Stimulated activated naive B cell treated with anti-CD40 and anti-IgM and Interleukin-4, amounts not matched to agents 10 μg/mL and 1 μg/mL and 100 μg/mL, for 72 hours (primary cell): ENCODE measurements at regions not wholly inside any gene's neighbourhood (a gene's known extent, or its start where the extent isn't known, plus 50 kb on each side); places are given as distances from the start of the nearest gene placed in this dataset.

ENCODE experiments used
- ATAC-seq, 2 donors: fragments of 150-1000 bp; cut with Tn5 transposase; replicated peaks; 2 replicates each; pipeline ENCODE4 v1.10.0; 2021; ENCODE audit warnings: moderate library complexity in 1 of 2
- DNase-seq: peaks from one replicate; pipeline ENCODE4 v3.0.0; 2021
- H3K27ac Mint-ChIP-seq: one replicate; pipeline ENCODE4 v1.8.0; 2022; ENCODE audit warnings: mild to moderate bottlenecking, mixed read lengths
- H3K27me3 Mint-ChIP-seq, 2 donors: one replicate each; pipeline ENCODE4 v1.8.0; 2022; ENCODE audit warnings: mixed read lengths in 2 of 2
- H3K36me3 Mint-ChIP-seq, 2 donors: one replicate each; pipeline ENCODE4 v1.8.0; 2022; ENCODE audit warnings: mixed read lengths in 2 of 2, mild to moderate bottlenecking in 1 of 2
- H3K4me1 Mint-ChIP-seq, 2 donors: one replicate each; pipeline ENCODE4 v1.8.0; 2022; ENCODE audit warnings: mixed read lengths in 2 of 2, mild to moderate bottlenecking in 1 of 2
- H3K4me3 Mint-ChIP-seq, 2 donors: one replicate each; pipeline ENCODE4 v1.8.0; 2022; ENCODE audit warnings: mild to moderate bottlenecking in 2 of 2, mixed read lengths in 2 of 2, moderate library complexity in 1 of 2
- H3K9me3 Mint-ChIP-seq, 2 donors: one replicate each; pipeline ENCODE4 v1.8.0; 2022; ENCODE audit warnings: mixed read lengths in 2 of 2, mild to moderate bottlenecking in 1 of 2

- H3K9me3 Mint-ChIP-seq, result peaks cover 15 to 21% of the 10 kb centered on the region in 2 donors
- peaks cover 0 to 6% of the 10 kb centered on the region in 2 donors for H3K36me3 Mint-ChIP-seq
- H3K4me3 Mint-ChIP-seq, result no peak overlapping the region
- H3K27me3 Mint-ChIP-seq, result peaks cover 0 to 3% of the 10 kb centered on the region in 2 donors
- no peaks in the 10 kb centered on the region for H3K4me1 Mint-ChIP-seq
- ATAC-seq (no peak), DNase-seq (no peak)
- no peak overlapping the region for H3K27ac Mint-ChIP-seq
Measured at GRCh38 chr5:125162714-125163113, 416.3 kb upstream of the ZNF608 start.

- H3K27me3 Mint-ChIP-seq, result peaks cover 0 to 3% of the 10 kb centered on the region in 2 donors
- peaks cover 3 to 9% of the 10 kb centered on the region in 2 donors for H3K9me3 Mint-ChIP-seq
- no peak for DNase-seq
- H3K27ac Mint-ChIP-seq, result no peak overlapping the region
- no peaks in the 10 kb centered on the region for H3K36me3 Mint-ChIP-seq
- no peak for ATAC-seq
- H3K4me1 Mint-ChIP-seq, result no peaks in the 10 kb centered on the region
- no peak overlapping the region for H3K4me3 Mint-ChIP-seq
Measured at GRCh38 chr5:125169396-125169795, 423.0 kb upstream of the ZNF608 start.

GRCh38 chr5:125171641-125172040 lies 425.2 kb upstream of the ZNF608 start:
- no peak for ATAC-seq

DNA sequence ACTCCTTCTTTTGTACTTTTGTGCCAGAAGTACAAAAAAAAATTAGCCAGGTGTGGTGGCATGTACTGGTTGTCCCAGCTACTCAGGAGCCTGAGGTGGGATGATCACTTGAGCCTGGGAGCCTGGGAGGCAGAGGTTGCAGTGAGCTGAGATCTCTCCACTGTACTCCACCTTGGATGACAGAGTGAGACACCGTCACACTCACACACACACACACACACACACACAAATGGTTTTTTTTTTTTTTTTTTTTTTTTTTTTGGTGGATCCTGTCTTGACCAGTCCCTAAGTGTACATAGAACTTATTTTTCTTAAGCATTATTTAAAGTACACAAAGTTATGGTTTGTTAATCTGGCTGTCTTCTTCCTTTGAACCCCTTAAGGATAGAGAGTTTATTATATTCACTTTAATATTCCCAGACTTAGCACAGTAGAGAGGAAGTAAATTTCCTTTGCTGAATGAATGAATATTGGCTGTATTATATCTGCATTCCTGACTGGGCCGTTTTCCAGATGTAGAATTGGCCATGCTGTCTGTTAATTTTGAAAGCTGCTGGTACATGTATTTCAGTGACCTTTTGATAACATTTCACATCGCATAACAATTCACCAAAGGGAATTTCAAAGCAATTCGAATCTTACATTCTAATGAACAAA lies 429.0 kb upstream of the ZNF608 start:
- H3K9me3 Mint-ChIP-seq, result peaks cover 5 to 7% of the 10 kb centered on the region in 2 donors
- no peak overlapping the region for H3K4me3 Mint-ChIP-seq
- DNase-seq (no peak), ATAC-seq (no peak)
- H3K4me1 Mint-ChIP-seq, result no peaks in the 10 kb centered on the region
- no peaks in the 10 kb centered on the region for H3K27me3 Mint-ChIP-seq
- no peak overlapping the region for H3K27ac Mint-ChIP-seq
- H3K36me3 Mint-ChIP-seq, result peaks cover 5 to 6% of the 10 kb centered on the region in 2 donors

More at GRCh38 chr5:125171641-125172040, 425.2 kb upstream of the ZNF608 start:
- H3K4me1 Mint-ChIP-seq, result no peaks in the 10 kb centered on the region
- H3K4me3 Mint-ChIP-seq, result no peak overlapping the region
- H3K9me3 Mint-ChIP-seq, result peaks cover 0 to 3% of the 10 kb centered on the region in 2 donors
- H3K36me3 Mint-ChIP-seq, result no peaks in the 10 kb centered on the region
- DNase-seq, result no peak
- no peaks in the 10 kb centered on the region for H3K27me3 Mint-ChIP-seq
- H3K27ac Mint-ChIP-seq, result no peak overlapping the region

DNA sequence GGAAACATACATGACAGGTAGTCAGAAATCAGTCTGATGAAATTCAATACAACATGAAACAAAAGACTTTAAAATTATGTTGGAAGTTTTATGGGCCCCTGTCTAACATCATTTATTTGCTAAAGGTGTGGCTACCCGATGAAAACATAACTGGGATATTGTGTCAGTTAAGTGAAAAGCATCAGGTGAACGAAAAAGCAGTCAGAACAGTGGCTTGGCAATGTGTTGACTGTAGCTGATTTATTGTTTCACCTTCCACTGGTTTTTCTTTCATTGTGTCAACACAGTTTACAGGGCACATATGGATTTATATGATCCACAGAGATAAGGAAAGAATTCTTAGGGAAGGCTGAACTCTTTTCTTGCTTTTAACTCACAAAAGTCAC lies 429.6 kb upstream of the ZNF608 start:
- no peak overlapping the region for H3K27ac Mint-ChIP-seq
- DNase-seq (no peak), ATAC-seq (no peak)
- H3K27me3 Mint-ChIP-seq, result no peaks in the 10 kb centered on the region
- H3K9me3 Mint-ChIP-seq, result peaks cover 5 to 7% of the 10 kb centered on the region in 2 donors
- H3K4me1 Mint-ChIP-seq, result no peaks in the 10 kb centered on the region
- H3K36me3 Mint-ChIP-seq, result peaks cover 5 to 6% of the 10 kb centered on the region in 2 donors
- no peak overlapping the region for H3K4me3 Mint-ChIP-seq

GRCh38 chr5:125177340-125177739 lies 430.9 kb upstream of the ZNF608 start:
- peaks cover 5 to 7% of the 10 kb centered on the region in 2 donors for H3K9me3 Mint-ChIP-seq
- H3K4me3 Mint-ChIP-seq, result no peak overlapping the region
- H3K36me3 Mint-ChIP-seq, result peaks cover 5 to 6% of the 10 kb centered on the region in 2 donors
- H3K4me1 Mint-ChIP-seq, result no peaks in the 10 kb centered on the region
- no peaks in the 10 kb centered on the region for H3K27me3 Mint-ChIP-seq
- no peak overlapping the region for H3K27ac Mint-ChIP-seq
- DNase-seq (no peak), ATAC-seq (no peak)

DNA sequence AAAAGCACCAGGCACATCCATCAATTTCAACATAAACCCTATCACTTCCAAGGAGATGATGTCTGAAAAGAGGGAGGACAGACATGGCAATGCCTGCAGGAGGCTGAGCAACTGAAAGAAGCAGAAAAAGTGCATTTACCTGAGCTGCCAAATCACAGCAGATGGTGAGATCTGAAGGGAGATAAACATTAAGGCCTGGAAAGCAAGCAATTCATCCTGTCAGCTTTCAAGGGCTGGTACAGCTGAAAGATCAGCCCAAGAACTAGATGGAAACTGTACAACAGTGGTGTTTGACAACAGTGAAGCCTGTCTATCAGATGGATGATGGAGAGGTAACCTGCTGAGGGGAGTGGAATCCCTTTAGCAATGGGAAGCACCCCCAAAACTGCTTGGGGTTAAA lies 433.2 kb upstream of the ZNF608 start:
- no peaks in the 10 kb centered on the region for H3K4me1 Mint-ChIP-seq
- ATAC-seq, result no peak
- H3K9me3 Mint-ChIP-seq, result peaks cover 5 to 7% of the 10 kb centered on the region in 2 donors

DNA sequence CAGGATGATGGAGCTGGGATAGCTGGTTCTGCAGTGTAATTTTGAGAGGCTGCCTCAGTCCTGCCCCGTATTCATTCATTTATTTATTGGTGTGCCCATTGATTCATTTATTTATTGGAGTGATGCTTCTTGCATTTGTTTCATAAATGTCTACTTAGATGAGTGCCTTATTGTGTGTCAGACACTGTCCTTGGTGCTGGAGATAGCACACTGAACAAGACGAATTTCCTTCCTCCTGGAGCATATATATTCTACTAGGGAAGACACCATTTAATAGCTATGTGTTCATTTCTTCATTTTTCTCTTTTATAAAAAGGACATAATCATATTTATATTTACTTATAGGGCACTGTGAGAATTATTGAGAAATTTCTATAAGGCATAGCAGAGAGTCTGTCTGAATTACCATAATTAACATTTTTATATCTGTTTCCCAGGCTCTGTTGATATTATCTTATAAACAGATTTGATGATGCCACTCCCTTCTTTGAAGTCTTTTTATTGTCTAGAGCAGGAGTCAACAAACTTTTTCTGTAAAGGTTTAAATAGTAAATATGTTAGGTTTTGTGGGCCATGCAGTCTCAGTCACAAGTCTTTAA lies 433.9 kb upstream of the ZNF608 start:
- DNase-seq, result no peak
- Mint-ChIP-seq H3K9me3 (peaks cover 5 to 7% of the 10 kb centered on the region in 2 donors), H3K36me3 (peaks cover 5 to 6% of the 10 kb centered on the region in 2 donors), H3K27me3 (no peaks in the 10 kb centered on the region), H3K4me3 (no peak overlapping the region), H3K27ac (no peak overlapping the region), H3K4me1 (no peaks in the 10 kb centered on the region)
- no peak for ATAC-seq

More for the DNA sequence above, 433.2 kb upstream of the ZNF608 start:
- H3K27me3 Mint-ChIP-seq, result no peaks in the 10 kb centered on the region
- no peak for DNase-seq
- H3K27ac Mint-ChIP-seq, result no peak overlapping the region
- peaks cover 5 to 6% of the 10 kb centered on the region in 2 donors for H3K36me3 Mint-ChIP-seq
- no peak overlapping the region for H3K4me3 Mint-ChIP-seq

- ATAC-seq (no peak), DNase-seq (no peak)
- Mint-ChIP-seq H3K27ac (no peak overlapping the region), H3K27me3 (no peaks in the 10 kb centered on the region), H3K4me1 (no peaks in the 10 kb centered on the region), H3K36me3 (peaks cover 5 to 6% of the 10 kb centered on the region in 2 donors), H3K9me3 (peaks cover 5 to 7% of the 10 kb centered on the region in 2 donors), H3K4me3 (no peak overlapping the region)
Measured at GRCh38 chr5:125181159-125181558, 434.7 kb upstream of the ZNF608 start.

DNA sequence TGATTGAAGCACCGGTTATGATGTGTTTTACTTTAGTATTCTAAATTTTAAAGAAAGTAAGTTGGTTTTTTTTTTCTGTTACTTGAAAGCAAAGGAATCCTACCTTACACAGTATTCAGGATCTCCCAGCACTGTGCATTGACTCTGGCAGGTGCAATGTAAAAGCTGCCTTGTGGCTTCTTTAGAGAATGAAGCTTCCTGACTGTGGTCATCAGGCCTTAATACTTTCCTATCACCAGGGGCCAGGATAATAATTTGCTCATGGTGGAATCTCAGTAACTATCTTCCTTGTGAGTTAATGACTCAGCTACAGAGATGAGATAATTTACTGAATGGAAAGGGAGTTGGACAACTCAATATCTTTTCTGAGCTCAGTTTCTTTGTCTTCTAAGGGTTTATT lies 435.5 kb upstream of the ZNF608 start:
- Mint-ChIP-seq H3K4me3 (no peak overlapping the region), H3K27ac (no peak overlapping the region), H3K36me3 (peaks cover 5 to 6% of the 10 kb centered on the region in 2 donors), H3K27me3 (no peaks in the 10 kb centered on the region), H3K9me3 (peaks cover 5 to 7% of the 10 kb centered on the region in 2 donors), H3K4me1 (no peaks in the 10 kb centered on the region)
- DNase-seq, result no peak
- no peak for ATAC-seq

- Mint-ChIP-seq H3K27me3 (peaks cover 0 to 3% of the 10 kb centered on the region in 2 donors), H3K9me3 (no peaks in the 10 kb centered on the region), H3K36me3 (no peaks in the 10 kb centered on the region), H3K4me1 (peaks cover 18 to 25% of the 10 kb centered on the region in 2 donors), H3K27ac (no peak overlapping the region), H3K4me3 (no peak overlapping the region)
- no peak for ATAC-seq
- DNase-seq, result no peak
Measured at GRCh38 chr5:125185740-125186139, 439.3 kb upstream of the ZNF608 start.

DNA sequence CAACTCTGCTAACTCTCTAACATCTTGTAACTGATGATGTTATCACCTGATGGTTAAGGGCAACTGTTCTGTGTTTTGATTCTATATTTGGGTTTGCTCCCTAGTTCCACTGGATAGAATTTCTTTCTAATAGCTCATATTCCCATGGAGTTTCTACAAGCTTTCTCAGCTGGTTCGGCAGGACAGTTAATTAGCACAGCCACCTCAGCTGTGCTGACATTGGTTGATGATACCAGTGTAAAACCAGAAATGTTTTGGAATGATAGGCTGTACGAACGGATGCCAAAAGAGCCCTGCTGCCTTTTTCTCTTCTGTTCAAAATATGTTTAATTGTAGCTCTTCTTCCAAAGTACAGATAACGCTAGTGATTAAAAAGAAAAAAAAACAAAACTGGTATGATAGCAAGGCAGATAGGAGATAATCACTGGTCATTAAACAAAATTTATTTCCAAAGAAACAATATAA lies 440.5 kb upstream of the ZNF608 start:
- Mint-ChIP-seq H3K36me3 (no peaks in the 10 kb centered on the region), H3K27ac (no peak overlapping the region), H3K27me3 (peaks cover 0 to 4% of the 10 kb centered on the region in 2 donors), H3K9me3 (no peaks in the 10 kb centered on the region), H3K4me1 (peaks cover 22 to 35% of the 10 kb centered on the region in 2 donors), H3K4me3 (no peak overlapping the region)
- no peak for DNase-seq
- no peak for ATAC-seq

- H3K27ac Mint-ChIP-seq, result no peak overlapping the region
- no peaks in the 10 kb centered on the region for H3K36me3 Mint-ChIP-seq
- DNase-seq (no peak), ATAC-seq (peak; percentile 21 to 43)
- H3K9me3 Mint-ChIP-seq, result no peaks in the 10 kb centered on the region
- H3K4me3 Mint-ChIP-seq, result no peak overlapping the region
- peaks cover 22 to 37% of the 10 kb centered on the region in 2 donors for H3K4me1 Mint-ChIP-seq
- peaks cover under 1 to 4% of the 10 kb centered on the region in 2 donors for H3K27me3 Mint-ChIP-seq
Measured at GRCh38 chr5:125189531-125189941, 443.1 kb upstream of the ZNF608 start.

- Mint-ChIP-seq H3K36me3 (no peaks in the 10 kb centered on the region), H3K27ac (peak overlapping the region; percentile 28), H3K9me3 (no peaks in the 10 kb centered on the region), H3K4me3 (no peak overlapping the region), H3K27me3 (peaks cover 4 to 5% of the 10 kb centered on the region in 2 donors), H3K4me1 (peaks cover 22 to 37% of the 10 kb centered on the region in 2 donors)
- ATAC-seq (no peak), DNase-seq (no peak)
Measured at GRCh38 chr5:125190232-125191087, 444.0 kb upstream of the ZNF608 start.
